HG03045 (cell line): ENCODE measurements at regions not wholly inside any gene's neighbourhood (a gene's known extent, or its start where the extent isn't known, plus 50 kb on each side); places are given as distances from the start of the nearest gene placed in this dataset.
"Not testable (repeated sequence)": the region's sequence is repeated elsewhere in the genome, so short reads cannot be mapped to it uniquely, and the experiment has no call there.

ENCODE experiments used
- ATAC-seq: cut with Tn5 transposase; IDR thresholded peaks from one replicate; pipeline ENCODE4 v1.9.1; 2021; ENCODE audit warnings: mild to moderate bottlenecking, moderate library complexity; ENCODE audit not compliant: unreplicated experiment

- no peak for ATAC-seq
Measured at GRCh38 chr4:43586813-43587212, 694.3 kb downstream of the GRXCR1 start.

GRCh38 chr4:43587758-43588157 lies 695.2 kb downstream of the GRXCR1 start:
- no peak for ATAC-seq

GRCh38 chr4:43607400-43607799 lies 714.9 kb downstream of the GRXCR1 start:
- ATAC-seq: no peak

- no peak for ATAC-seq
Measured at GRCh38 chr4:43607827-43608461, 715.4 kb downstream of the GRXCR1 start.

- no peak for ATAC-seq
Measured at GRCh38 chr4:43619219-43619618, 726.7 kb downstream of the GRXCR1 start.

GRCh38 chr4:43637893-43638292 lies 745.4 kb downstream of the GRXCR1 start:
- not testable (repeated sequence) for ATAC-seq

GRCh38 chr4:43651991-43652390 lies 759.5 kb downstream of the GRXCR1 start:
- no peak for ATAC-seq

- ATAC-seq: not testable (repeated sequence)
Measured at GRCh38 chr4:43659547-43659946, 767.0 kb downstream of the GRXCR1 start.

- ATAC-seq: not testable (repeated sequence)
Measured at GRCh38 chr4:43672265-43672885, 776.2 kb downstream of the KCTD8 start.

- no peak for ATAC-seq
Measured at GRCh38 chr4:43680421-43680820, 768.2 kb downstream of the KCTD8 start.

- ATAC-seq: no peak
Measured at GRCh38 chr4:43682551-43682950, 766.1 kb downstream of the KCTD8 start.

GRCh38 chr4:43690116-43690515 lies 758.5 kb downstream of the KCTD8 start:
- ATAC-seq: no peak

GRCh38 chr4:43693876-43694275 lies 754.7 kb downstream of the KCTD8 start:
- no peak for ATAC-seq

GRCh38 chr4:43709443-43709842 lies 739.2 kb downstream of the KCTD8 start:
- ATAC-seq: no peak

- no peak for ATAC-seq
Measured at GRCh38 chr4:43716721-43717395, 731.8 kb downstream of the KCTD8 start.

GRCh38 chr4:43718369-43718768 lies 730.2 kb downstream of the KCTD8 start:
- no peak for ATAC-seq

GRCh38 chr4:43732829-43733426 lies 715.7 kb downstream of the KCTD8 start:
- ATAC-seq: no peak

GRCh38 chr4:43742083-43742482 lies 706.5 kb downstream of the KCTD8 start:
- no peak for ATAC-seq

GRCh38 chr4:43754566-43754965 lies 694.0 kb downstream of the KCTD8 start:
- ATAC-seq: no peak

GRCh38 chr4:43757147-43757546 lies 691.5 kb downstream of the KCTD8 start:
- ATAC-seq: no peak

GRCh38 chr4:43758836-43759235 lies 689.8 kb downstream of the KCTD8 start:
- ATAC-seq: no peak
